HCT116 (cell line): ENCODE measurements at regions not wholly inside any gene's neighbourhood (a gene's known extent, or its start where the extent isn't known, plus 50 kb on each side); places are given as distances from the start of the nearest gene placed in this dataset.
"Not testable (repeated sequence)": the region's sequence is repeated elsewhere in the genome, so short reads cannot be mapped to it uniquely, and the experiment has no call there.

Experiments
- CBX3 ChIP-seq: IDR thresholded peaks from 2 replicates; pipeline ENCODE4 v1.6.1; 2012; ENCODE audit warnings: low read depth
- CTCF ChIP-seq, 3 experiments: fragments of 200-600 bp in 1 of 3; sonication (generic) in 1 of 3; IDR thresholded peaks in 2 of 3; conservative IDR thresholded peaks in 1 of 3; 2 replicates each; pipeline ENCODE4 v1.5.1; 2012 to 2017; ENCODE audit warnings: low read depth in 2 of 3, low read length in 2 of 3, antibody characterized with exemption in 1 of 3, borderline replicate concordance in 1 of 3, control low read depth in 1 of 3, mild to moderate bottlenecking in 1 of 3, mixed read lengths in 1 of 3, mixed run types in 1 of 3, moderate library complexity in 1 of 3; ENCODE audit not compliant: insufficient read depth in 1 of 3
- EZH2phosphoT487 ChIP-seq: fragments of 200-600 bp; IDR thresholded peaks from 2 replicates; pipeline ENCODE4 v1.6.1; 2018; ENCODE audit warnings: antibody characterized with exemption, borderline replicate concordance
- POLR2A ChIP-seq: IDR thresholded peaks from 2 replicates; pipeline ENCODE4 v1.7.0; 2011; ENCODE audit warnings: borderline replicate concordance; ENCODE audit not compliant: insufficient read depth, insufficient read length; ENCODE audit errors: extremely low read depth
- POLR2AphosphoS5 ChIP-seq: IDR thresholded peaks from 2 replicates; pipeline ENCODE4 v1.6.1; 2011; ENCODE audit warnings: mild to moderate bottlenecking, low read depth, low read length, moderate library complexity
- RAD21 ChIP-seq: IDR thresholded peaks from 2 replicates; pipeline ENCODE4 v1.6.1; 2012; ENCODE audit warnings: low read depth, mild to moderate bottlenecking

- not testable (repeated sequence) for TF ChIP-seq CTCF (IDR thresholded peaks at IDR 0.05 in 2 of 3, conservative IDR thresholded peaks at IDR 0.05 in 1 of 3; ENCODE audit: borderline replicate concordance in 1 of 3, insufficient read depth in 1 of 3, low read depth in 2 of 3, low read length in 2 of 3); POLR2A; POLR2AphosphoS5; RAD21; EZH2phosphoT487; CBX3
These were observed 51.4 kb upstream of the TP53BP2 start for GRCh38 chr1:223897097-223897496.
